ENCODE measurements at regions not wholly inside any gene's neighbourhood (a gene's known extent, or its start where the extent isn't known, plus 50 kb on each side); places are given as distances from the start of the nearest gene placed in this dataset.

DNA sequence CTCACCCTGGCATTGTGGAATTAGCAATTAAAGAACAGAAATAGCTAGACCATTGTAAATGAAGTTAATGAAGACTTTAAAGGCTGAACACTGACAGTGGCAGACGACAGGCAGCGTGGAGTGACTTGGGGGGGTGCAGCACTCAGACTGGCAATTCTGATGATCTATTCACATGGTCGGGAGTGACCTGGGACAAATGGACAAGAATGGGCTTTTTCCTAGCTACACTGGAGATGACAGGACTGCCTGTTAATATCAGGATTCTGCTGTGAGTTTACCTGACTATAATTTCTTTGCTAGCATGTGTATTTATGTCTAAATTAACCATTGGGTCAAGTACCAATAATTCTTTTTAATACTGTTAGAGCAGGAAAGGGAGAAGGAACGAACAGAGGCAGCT, 199.6 kb downstream of the FBXO15 start:
- TF ChIP-seq, protein P1, sequence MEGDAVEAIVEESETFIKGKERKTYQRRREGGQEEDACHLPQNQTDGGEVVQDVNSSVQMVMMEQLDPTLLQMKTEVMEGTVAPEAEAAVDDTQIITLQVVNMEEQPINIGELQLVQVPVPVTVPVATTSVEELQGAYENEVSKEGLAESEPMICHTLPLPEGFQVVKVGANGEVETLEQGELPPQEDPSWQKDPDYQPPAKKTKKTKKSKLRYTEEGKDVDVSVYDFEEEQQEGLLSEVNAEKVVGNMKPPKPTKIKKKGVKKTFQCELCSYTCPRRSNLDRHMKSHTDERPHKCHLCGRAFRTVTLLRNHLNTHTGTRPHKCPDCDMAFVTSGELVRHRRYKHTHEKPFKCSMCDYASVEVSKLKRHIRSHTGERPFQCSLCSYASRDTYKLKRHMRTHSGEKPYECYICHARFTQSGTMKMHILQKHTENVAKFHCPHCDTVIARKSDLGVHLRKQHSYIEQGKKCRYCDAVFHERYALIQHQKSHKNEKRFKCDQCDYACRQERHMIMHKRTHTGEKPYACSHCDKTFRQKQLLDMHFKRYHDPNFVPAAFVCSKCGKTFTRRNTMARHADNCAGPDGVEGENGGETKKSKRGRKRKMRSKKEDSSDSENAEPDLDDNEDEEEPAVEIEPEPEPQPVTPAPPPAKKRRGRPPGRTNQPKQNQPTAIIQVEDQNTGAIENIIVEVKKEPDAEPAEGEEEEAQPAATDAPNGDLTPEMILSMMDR (IDR thresholded peaks at IDR 0.05): no peak
- TF ChIP-seq POLR2A (IDR thresholded peaks at IDR 0.05) (no peak), EP300 (IDR thresholded peaks at IDR 0.05; ENCODE audit: low read depth) (no peak)

Measured in transverse colon (tissue), 3 donors.